ENCODE measurements at regions not wholly inside any gene's neighbourhood (a gene's known extent, or its start where the extent isn't known, plus 50 kb on each side); places are given as distances from the start of the nearest gene placed in this dataset.

GRCh38 chr3:144235489-144235888 is 263.9 kb downstream of the DIPK2A start:
- no peak for DNase-seq

- DNase-seq = no peak
Observed at GRCh38 chr3:144237351-144237750, 265.7 kb downstream of the DIPK2A start.

GRCh38 chr3:144241404-144241803 is 269.8 kb downstream of the DIPK2A start:
- DNase-seq = no peak

GRCh38 chr3:144242747-144243146 is 271.1 kb downstream of the DIPK2A start:
- no peak for DNase-seq

GRCh38 chr3:144244662-144245061 is 273.0 kb downstream of the DIPK2A start:
- no peak for DNase-seq

GRCh38 chr3:144252896-144253295 is 281.3 kb downstream of the DIPK2A start:
- DNase-seq = no peak

GRCh38 chr3:144257381-144257780 is 285.8 kb downstream of the DIPK2A start:
- no peak for DNase-seq

- DNase-seq = no peak
Observed at GRCh38 chr3:144259267-144259666, 287.6 kb downstream of the DIPK2A start.

- DNase-seq = no peak
Observed at GRCh38 chr3:144263706-144264105, 292.1 kb downstream of the DIPK2A start.

- DNase-seq = no peak
Observed at GRCh38 chr3:144264350-144264749, 292.7 kb downstream of the DIPK2A start.

- no peak for DNase-seq
Observed at GRCh38 chr3:144264794-144265193, 293.2 kb downstream of the DIPK2A start.

GRCh38 chr3:144265542-144266100 is 294.0 kb downstream of the DIPK2A start:
- DNase-seq = no peak

- DNase-seq = no peak
Observed at GRCh38 chr3:144270100-144270499, 298.5 kb downstream of the DIPK2A start.

GRCh38 chr3:144272680-144273079 is 301.1 kb downstream of the DIPK2A start:
- no peak for DNase-seq

GRCh38 chr3:144273601-144274000 is 302.0 kb downstream of the DIPK2A start:
- no peak for DNase-seq

GRCh38 chr3:144275005-144275404 is 303.4 kb downstream of the DIPK2A start:
- DNase-seq = no peak

- no peak for DNase-seq
Observed at GRCh38 chr3:144282313-144282712, 310.7 kb downstream of the DIPK2A start.

- no peak for DNase-seq
Observed at GRCh38 chr3:144286235-144286910, 314.8 kb downstream of the DIPK2A start.

- DNase-seq = no peak
Observed at GRCh38 chr3:144287001-144287400, 315.4 kb downstream of the DIPK2A start.

GRCh38 chr3:144289057-144289456 is 317.4 kb downstream of the DIPK2A start:
- no peak for DNase-seq

- DNase-seq = no peak
Observed at GRCh38 chr3:144294659-144295538, 323.3 kb downstream of the DIPK2A start.

GRCh38 chr3:144295613-144296012 is 324.0 kb downstream of the DIPK2A start:
- no peak for DNase-seq

- DNase-seq = no peak
Observed at GRCh38 chr3:144296808-144297207, 325.2 kb downstream of the DIPK2A start.

GRCh38 chr3:144301863-144302262 is 330.2 kb downstream of the DIPK2A start:
- no peak for DNase-seq
